ENCODE measurements at regions not wholly inside any gene's neighbourhood (a gene's known extent, or its start where the extent isn't known, plus 50 kb on each side); places are given as distances from the start of the nearest gene placed in this dataset.

- no peak for ATAC-seq
- CTCF ChIA-PET = interaction anchor here (1.1 kb wide), 1 partner anchor 155 kb away, joined by 3 read pairs; no protein-coding TSS in a partner anchor
- intact Hi-C loops (cut with micrococcal nuclease) = no loop called here
- Mint-ChIP-seq H3K27me3 (peaks cover 6% of the 10 kb centered on the region), H3K9me3 (peaks cover 1% of the 10 kb centered on the region), H3K36me3 (ENCODE audit: low read depth) (no peaks in the 10 kb centered on the region), H3K27ac (no peak overlapping the region), H3K4me3 (no peak overlapping the region), H3K4me1 (ENCODE audit: low read depth) (no peaks in the 10 kb centered on the region)
- no peak for TF ChIP-seq CTCF (IDR thresholded peaks at IDR 0.05)
- no peak for DNase-seq
- POLR2A ChIA-PET = no interaction called here
These were observed 196.6 kb downstream of the CYP26B1 start for GRCh38 chr2:71951083-71951468.

GRCh38 chr2:71950256-71951082 lies 197.2 kb downstream of the CYP26B1 start:
- no peak for TF ChIP-seq CTCF (IDR thresholded peaks at IDR 0.05)
- intact Hi-C loops (cut with micrococcal nuclease) = no loop called here
- ChIA-PET CTCF (interaction anchor here (1.0 to 1.1 kb wide), 3 partner anchors 26 to 200 kb away, joined by 3 read pairs; no protein-coding TSS in a partner anchor), POLR2A (no interaction called here)
- ATAC-seq = no peak
- H3K36me3 Mint-ChIP-seq (ENCODE audit: low read depth) = no peaks in the 10 kb centered on the region
- H3K27ac Mint-ChIP-seq = no peak overlapping the region
- no peak for DNase-seq
- no peak overlapping the region for H3K4me3 Mint-ChIP-seq
- no peaks in the 10 kb centered on the region for H3K4me1 Mint-ChIP-seq (ENCODE audit: low read depth)
- H3K9me3 Mint-ChIP-seq = peaks cover 1% of the 10 kb centered on the region
- peaks cover 6% of the 10 kb centered on the region for H3K27me3 Mint-ChIP-seq

- DNase-seq = no peak
- intact Hi-C loops (cut with micrococcal nuclease) = no loop called here
- Mint-ChIP-seq H3K4me1 (ENCODE audit: low read depth) (no peaks in the 10 kb centered on the region), H3K36me3 (ENCODE audit: low read depth) (no peaks in the 10 kb centered on the region), H3K4me3 (no peak overlapping the region), H3K27me3 (peaks cover 6% of the 10 kb centered on the region), H3K9me3 (peaks cover 1% of the 10 kb centered on the region), H3K27ac (no peak overlapping the region)
- ChIA-PET CTCF (interaction anchor here (1.0 kb wide), 1 partner anchor 25 kb away, joined by 3 read pairs; no protein-coding TSS in a partner anchor), POLR2A (no interaction called here)
- no peak for TF ChIP-seq CTCF (IDR thresholded peaks at IDR 0.05)
- ATAC-seq = no peak
These were observed 198.2 kb downstream of the CYP26B1 start for GRCh38 chr2:71949537-71949798.

GRCh38 chr2:71948781-71949536 lies 198.7 kb downstream of the CYP26B1 start:
- ATAC-seq (no peak), DNase-seq (no peak)
- no peak overlapping the region for H3K27ac Mint-ChIP-seq
- H3K36me3 Mint-ChIP-seq (ENCODE audit: low read depth) = no peaks in the 10 kb centered on the region
- ChIA-PET POLR2A (no interaction called here), CTCF (no interaction called here)
- H3K4me1 Mint-ChIP-seq (ENCODE audit: low read depth) = no peaks in the 10 kb centered on the region
- intact Hi-C loops (cut with micrococcal nuclease) = no loop called here
- TF ChIP-seq CTCF (IDR thresholded peaks at IDR 0.05) = no peak
- H3K9me3 Mint-ChIP-seq = no peaks in the 10 kb centered on the region
- H3K27me3 Mint-ChIP-seq = peaks cover 6% of the 10 kb centered on the region
- H3K4me3 Mint-ChIP-seq = no peak overlapping the region

DNA sequence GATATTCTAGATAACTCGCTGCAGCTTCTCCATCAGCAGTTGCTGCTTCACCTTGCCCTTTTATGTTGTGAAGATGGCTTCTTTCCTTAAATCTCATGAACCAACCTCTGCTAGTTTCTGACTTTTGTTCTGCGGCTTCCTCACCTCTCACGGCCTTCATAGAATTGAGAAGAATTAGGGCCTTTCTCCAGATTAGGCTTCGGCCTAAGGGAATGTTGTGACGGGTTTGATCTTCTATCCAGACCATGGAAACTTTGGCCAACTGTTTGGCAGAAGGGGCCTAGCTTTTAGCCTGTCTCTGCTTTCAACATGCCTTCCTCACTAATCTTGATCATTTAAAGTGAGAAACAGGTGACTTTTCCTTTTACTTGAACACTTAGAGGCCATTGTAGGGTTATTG lies 199.9 kb downstream of the CYP26B1 start:
- no peaks in the 10 kb centered on the region for H3K9me3 Mint-ChIP-seq
- CTCF ChIA-PET = no interaction called here
- H3K4me3 Mint-ChIP-seq = no peak overlapping the region
- ATAC-seq = no peak
- no peak for TF ChIP-seq CTCF (IDR thresholded peaks at IDR 0.05)
- POLR2A ChIA-PET = no interaction called here
- no peaks in the 10 kb centered on the region for H3K4me1 Mint-ChIP-seq (ENCODE audit: low read depth)
- intact Hi-C loops (cut with micrococcal nuclease) = no loop called here
- H3K36me3 Mint-ChIP-seq (ENCODE audit: low read depth) = no peaks in the 10 kb centered on the region
- no peak overlapping the region for H3K27ac Mint-ChIP-seq
- DNase-seq = no peak
- H3K27me3 Mint-ChIP-seq = no peaks in the 10 kb centered on the region
